ENCODE measurements at regions not wholly inside any gene's neighbourhood (a gene's known extent, or its start where the extent isn't known, plus 50 kb on each side); places are given as distances from the start of the nearest gene placed in this dataset.
A peak's percentile ranks its signal among the peaks of the same experiment; 100 is the strongest.

DNA sequence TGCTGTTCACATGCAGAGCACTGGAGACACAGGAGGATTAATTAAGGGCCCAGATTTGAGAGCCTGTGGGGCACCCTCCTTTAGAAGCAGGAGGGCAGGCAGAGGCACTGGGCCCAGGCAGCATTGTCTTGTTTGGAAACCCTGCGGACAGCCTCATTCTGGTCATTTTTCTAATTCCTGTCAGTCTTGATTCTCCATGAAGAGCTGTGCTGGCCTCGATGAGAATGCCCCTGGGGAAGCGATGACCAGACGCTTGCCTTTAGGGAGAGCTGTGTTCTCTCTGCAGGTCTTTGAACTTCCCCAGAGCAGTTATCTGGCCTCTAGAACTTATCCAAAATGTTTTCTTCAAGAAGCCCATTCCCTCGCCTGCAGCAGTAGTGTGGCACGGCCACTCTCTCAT lies 117.8 kb upstream of the PTCH1 start:
- Histone ChIP-seq H2BK12ac (ENCODE audit: insufficient read length, low read depth, low read length) (no peak overlapping the region), H2BK20ac (ENCODE audit: low read depth, low read length, poor library complexity, severe bottlenecking) (no peak overlapping the region), H4K91ac (ENCODE audit: insufficient read length, low read depth, low read length) (no peak overlapping the region), H4K8ac (replicated peaks; ENCODE audit: insufficient read length, low read depth, low read length) (no peak overlapping the region), H2BK5ac (ENCODE audit: insufficient read length, low read length) (no peak overlapping the region), H3K4me2 (ENCODE audit: insufficient read depth, insufficient read length, low read length) (no peak overlapping the region), H3T11ph (ENCODE audit: low read length) (no peak overlapping the region), H4K20me1 (ENCODE audit: control insufficient read depth, insufficient read depth, insufficient read length) (no peaks in the 10 kb centered on the region), H2AK5ac (ENCODE audit: insufficient read length, low read length) (no peak overlapping the region), H3K4me1 (ENCODE audit: insufficient read depth, low read length) (no peaks in the 10 kb centered on the region), H2BK120ac (ENCODE audit: low read depth, low read length, poor library complexity, severe bottlenecking) (no peak overlapping the region), H3K23me2 (ENCODE audit: insufficient read length, low read depth, low read length, poor library complexity, severe bottlenecking) (no peaks in the 10 kb centered on the region), H3K79me1 (ENCODE audit: insufficient read depth, low read depth, low read length, poor library complexity, severe bottlenecking) (no peaks in the 10 kb centered on the region), H3K9me3 (ENCODE audit: control insufficient read depth, low read depth, low read length) (no peaks in the 10 kb centered on the region), H3K27ac (ENCODE audit: insufficient read length, low read depth, low read length) (no peak overlapping the region), H4K5ac (ENCODE audit: insufficient read length, low read depth, low read length) (no peak overlapping the region), H3K18ac (ENCODE audit: insufficient read length, low read depth, low read length) (no peak overlapping the region), H3K4ac (ENCODE audit: low read depth, low read length) (no peak overlapping the region), H3K23ac (ENCODE audit: insufficient read length, low read depth, low read length) (no peak overlapping the region), H3K9ac (ENCODE audit: extremely low read depth, insufficient read length, low read length) (no peak overlapping the region), H3K27me3 (ENCODE audit: insufficient read depth, low read length) (no peaks in the 10 kb centered on the region), H3K56ac (ENCODE audit: insufficient read length, low read depth, low read length) (no peak overlapping the region), H3K79me2 (ENCODE audit: insufficient read depth, low read length) (no peaks in the 10 kb centered on the region), H2AFZ (ENCODE audit: low read length) (no peak overlapping the region), H3K14ac (ENCODE audit: insufficient read depth, low read length) (no peak overlapping the region), H2BK15ac (ENCODE audit: low read depth, low read length) (no peak overlapping the region)
- WGBS (ENCODE audit: extremely low coverage, insufficient read length, low lambda C conversion rate), result no CpG with 5 or more reads among the region's 6 CpGs
- Mint-ChIP-seq H3K4me3 (no peak overlapping the region), H3K27me3 (ENCODE audit: low read depth) (peaks cover 13% of the 10 kb centered on the region), H3K27ac (peak overlapping the region in 1 of 3 experiments; percentile 54; a peak in 2 of 7 replicates), H3K4me1 (peaks cover 8 to 21% of the 10 kb centered on the region in 2 experiments), H3K36me3 (ENCODE audit: insufficient read depth in 1 of 3, low read depth in 3 of 3) (no peaks in the 10 kb centered on the region), H3K9me3 (no peaks in the 10 kb centered on the region)
- DNase-seq, result no peak
- TF ChIP-seq CTCF (conservative IDR thresholded peaks at IDR 0.05), result no peak

Measured in H9 (cell line).